ENCODE measurements at regions not wholly inside any gene's neighbourhood (a gene's known extent, or its start where the extent isn't known, plus 50 kb on each side); places are given as distances from the start of the nearest gene placed in this dataset.

- Histone ChIP-seq H3K9ac (ENCODE audit: low read depth, low read length) (no peak overlapping the region), H3K36me3 (ENCODE audit: insufficient read depth, low read length) (no peaks in the 10 kb centered on the region)
Measured at GRCh38 chr10:65355141-65355680, 1570.6 kb upstream of the LRRTM3 start.

GRCh38 chr10:65358565-65358964 is 1567.3 kb upstream of the LRRTM3 start:
- no peaks in the 10 kb centered on the region for H3K36me3 ChIP-seq (ENCODE audit: insufficient read depth, low read length)
- no peaks in the 10 kb centered on the region for H3K4me1 ChIP-seq (ENCODE audit: insufficient read depth, low read length)
- no peak overlapping the region for H3K9ac ChIP-seq (ENCODE audit: low read depth, low read length)
- H3K9me3 ChIP-seq (ENCODE audit: control insufficient read depth, insufficient read depth, low read length) = no peaks in the 10 kb centered on the region

More at GRCh38 chr10:65355141-65355680, 1570.6 kb upstream of the LRRTM3 start:
- Histone ChIP-seq H3K9me3 (ENCODE audit: control insufficient read depth, insufficient read depth, low read length) (no peaks in the 10 kb centered on the region), H3K4me1 (ENCODE audit: insufficient read depth, low read length) (no peaks in the 10 kb centered on the region)

- no peaks in the 10 kb centered on the region for H3K9me3 ChIP-seq (ENCODE audit: control insufficient read depth, insufficient read depth, low read length)
- H3K36me3 ChIP-seq (ENCODE audit: insufficient read depth, low read length) = no peaks in the 10 kb centered on the region
- H3K4me1 ChIP-seq (ENCODE audit: insufficient read depth, low read length) = no peaks in the 10 kb centered on the region
- no peak overlapping the region for H3K9ac ChIP-seq (ENCODE audit: low read depth, low read length)
Measured at GRCh38 chr10:65360497-65360896, 1565.3 kb upstream of the LRRTM3 start.

- Histone ChIP-seq H3K9me3 (ENCODE audit: control insufficient read depth, insufficient read depth, low read length) (no peaks in the 10 kb centered on the region), H3K36me3 (ENCODE audit: insufficient read depth, low read length) (no peaks in the 10 kb centered on the region), H3K4me1 (ENCODE audit: insufficient read depth, low read length) (no peaks in the 10 kb centered on the region), H3K9ac (ENCODE audit: low read depth, low read length) (no peak overlapping the region)
Measured at GRCh38 chr10:65365878-65366277, 1560.0 kb upstream of the LRRTM3 start.

GRCh38 chr10:65367706-65368105 is 1558.1 kb upstream of the LRRTM3 start:
- Histone ChIP-seq H3K9ac (ENCODE audit: low read depth, low read length) (no peak overlapping the region), H3K9me3 (ENCODE audit: control insufficient read depth, insufficient read depth, low read length) (no peaks in the 10 kb centered on the region), H3K36me3 (ENCODE audit: insufficient read depth, low read length) (no peaks in the 10 kb centered on the region), H3K4me1 (ENCODE audit: insufficient read depth, low read length) (no peaks in the 10 kb centered on the region)

DNA sequence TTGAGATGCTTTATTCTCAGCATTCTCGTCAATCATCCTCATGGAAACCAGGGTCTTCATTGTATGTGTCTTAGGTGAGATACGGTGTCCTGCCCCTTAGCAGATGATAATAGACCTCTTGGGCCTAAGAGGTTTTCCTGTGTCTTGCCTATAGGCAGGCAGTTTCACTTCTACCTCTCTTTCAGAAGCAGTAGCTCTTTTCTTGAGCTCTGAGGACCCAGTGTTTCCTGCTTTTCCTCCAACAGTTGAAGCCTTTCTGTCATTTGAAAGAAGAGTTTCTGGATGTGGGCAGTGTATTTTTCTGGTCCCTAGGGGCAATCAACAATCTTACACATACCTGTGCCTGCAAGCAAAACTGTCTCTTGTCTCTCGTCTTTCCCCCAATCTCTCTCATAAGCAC is 1550.3 kb upstream of the LRRTM3 start:
- no peak overlapping the region for H3K9ac ChIP-seq (ENCODE audit: low read depth, low read length)
- no peaks in the 10 kb centered on the region for H3K9me3 ChIP-seq (ENCODE audit: control insufficient read depth, insufficient read depth, low read length)
- H3K4me1 ChIP-seq (ENCODE audit: insufficient read depth, low read length) = 0 out of 2 replicates have a peak, but pooled peaks cover 4% of the 10 kb centered on the region
- H3K36me3 ChIP-seq (ENCODE audit: insufficient read depth, low read length) = no peaks in the 10 kb centered on the region

DNA sequence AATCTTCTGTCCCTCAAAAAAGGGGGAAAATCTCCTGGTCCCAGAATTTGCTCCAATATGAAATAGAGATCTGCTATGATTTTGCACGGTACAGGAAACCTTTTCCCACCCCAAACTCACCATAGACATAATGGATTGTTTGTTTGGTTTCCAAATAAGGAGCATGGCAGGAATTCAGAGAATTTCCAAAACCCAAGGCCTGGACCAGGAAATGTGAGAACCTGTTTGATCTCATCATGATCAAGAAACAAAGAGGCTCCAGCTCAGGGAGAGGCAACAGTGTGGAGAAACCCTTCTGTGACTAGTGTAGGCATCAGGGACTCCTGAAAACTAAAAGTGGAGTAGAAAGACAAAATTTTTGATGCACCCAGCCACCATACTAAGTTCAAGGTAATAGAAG is 1548.1 kb upstream of the LRRTM3 start:
- no peak overlapping the region for H3K9ac ChIP-seq (ENCODE audit: low read depth, low read length)
- no peaks in the 10 kb centered on the region for H3K36me3 ChIP-seq (ENCODE audit: insufficient read depth, low read length)
- H3K9me3 ChIP-seq (ENCODE audit: control insufficient read depth, insufficient read depth, low read length) = no peaks in the 10 kb centered on the region
- 0 out of 2 replicates have a peak, but pooled peaks cover 4% of the 10 kb centered on the region for H3K4me1 ChIP-seq (ENCODE audit: insufficient read depth, low read length)

DNA sequence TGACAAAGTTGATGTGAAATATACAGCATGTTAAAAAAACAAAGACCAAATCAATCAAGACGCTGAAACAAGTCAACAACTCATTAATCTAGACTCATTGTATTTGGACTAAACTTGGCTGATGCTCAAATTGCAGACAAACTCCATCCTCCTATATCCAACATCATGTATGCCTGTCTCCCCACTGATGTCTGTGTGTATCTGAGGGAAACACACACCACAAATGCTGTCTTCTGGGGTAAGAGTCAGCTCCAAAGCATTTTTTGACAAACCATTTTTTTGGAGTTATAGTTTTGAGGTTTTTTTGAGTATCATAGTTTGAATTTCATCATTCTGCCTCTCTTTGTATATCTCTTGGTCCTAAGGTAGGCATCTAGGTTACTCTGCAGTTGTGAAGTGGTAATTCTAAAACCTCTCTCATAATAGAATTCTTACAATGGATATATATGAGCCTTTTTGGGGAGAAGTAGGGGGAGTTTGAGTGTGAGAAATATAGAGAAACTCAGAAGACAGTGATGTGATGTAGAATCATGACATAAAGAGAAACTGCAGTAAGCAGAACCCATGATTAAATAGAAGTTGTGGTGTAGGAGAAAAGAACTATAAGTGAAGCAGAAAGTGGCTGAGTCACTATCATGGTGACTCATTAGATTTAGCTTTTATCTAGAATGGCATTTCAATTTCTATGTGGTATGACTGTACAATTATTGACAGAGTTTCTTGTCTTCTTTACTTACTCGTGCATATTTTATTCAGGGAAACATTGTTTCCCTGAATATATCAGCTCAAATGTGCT is 1531.1 kb upstream of the LRRTM3 start:
- Histone ChIP-seq H3K4me1 (ENCODE audit: insufficient read depth, low read length) (no peaks in the 10 kb centered on the region), H3K9ac (ENCODE audit: low read depth, low read length) (no peak overlapping the region), H3K9me3 (ENCODE audit: control insufficient read depth, insufficient read depth, low read length) (no peaks in the 10 kb centered on the region), H3K36me3 (ENCODE audit: insufficient read depth, low read length) (no peaks in the 10 kb centered on the region)

GRCh38 chr10:65395631-65396030 is 1530.2 kb upstream of the LRRTM3 start:
- Histone ChIP-seq H3K36me3 (ENCODE audit: insufficient read depth, low read length) (no peaks in the 10 kb centered on the region), H3K4me1 (ENCODE audit: insufficient read depth, low read length) (no peaks in the 10 kb centered on the region), H3K9me3 (ENCODE audit: control insufficient read depth, insufficient read depth, low read length) (no peaks in the 10 kb centered on the region), H3K9ac (ENCODE audit: low read depth, low read length) (no peak overlapping the region)

- no peaks in the 10 kb centered on the region for H3K4me1 ChIP-seq (ENCODE audit: insufficient read depth, low read length)
- H3K9ac ChIP-seq (ENCODE audit: low read depth, low read length) = no peak overlapping the region
- H3K36me3 ChIP-seq (ENCODE audit: insufficient read depth, low read length) = no peaks in the 10 kb centered on the region
- H3K9me3 ChIP-seq (ENCODE audit: control insufficient read depth, insufficient read depth, low read length) = no peaks in the 10 kb centered on the region
Measured at GRCh38 chr10:65396997-65397396, 1528.8 kb upstream of the LRRTM3 start.

DNA sequence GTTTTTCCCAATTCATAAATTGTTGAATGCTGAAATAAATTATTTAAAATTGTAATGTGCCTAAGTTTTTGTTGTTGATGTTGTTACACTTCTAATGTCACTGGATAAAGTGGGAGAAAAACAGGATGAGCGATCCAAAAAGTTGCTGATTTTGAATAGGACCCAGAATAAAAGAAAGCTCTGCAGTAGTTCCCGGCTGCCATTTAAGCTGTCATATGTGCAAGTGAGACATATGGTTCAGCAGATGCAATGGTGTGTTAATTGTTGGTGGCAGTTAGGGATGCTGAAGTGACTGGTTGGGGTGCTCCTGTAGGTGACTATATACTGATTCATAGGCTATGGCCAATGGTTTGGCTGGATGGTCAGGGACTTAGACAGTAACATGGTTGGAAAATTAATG is 1517.4 kb upstream of the LRRTM3 start:
- Histone ChIP-seq H3K4me1 (ENCODE audit: insufficient read depth, low read length) (no peaks in the 10 kb centered on the region), H3K9me3 (ENCODE audit: control insufficient read depth, insufficient read depth, low read length) (no peaks in the 10 kb centered on the region), H3K9ac (ENCODE audit: low read depth, low read length) (no peak overlapping the region), H3K36me3 (ENCODE audit: insufficient read depth, low read length) (no peaks in the 10 kb centered on the region)

GRCh38 chr10:65413001-65413400 is 1512.8 kb upstream of the LRRTM3 start:
- no peaks in the 10 kb centered on the region for H3K4me1 ChIP-seq (ENCODE audit: insufficient read depth, low read length)
- H3K36me3 ChIP-seq (ENCODE audit: insufficient read depth, low read length) = no peaks in the 10 kb centered on the region
- H3K9me3 ChIP-seq (ENCODE audit: control insufficient read depth, insufficient read depth, low read length) = peaks cover 7% of the 10 kb centered on the region
- H3K9ac ChIP-seq (ENCODE audit: low read depth, low read length) = no peak overlapping the region

- H3K36me3 ChIP-seq (ENCODE audit: insufficient read depth, low read length) = no peaks in the 10 kb centered on the region
- H3K9me3 ChIP-seq (ENCODE audit: control insufficient read depth, insufficient read depth, low read length) = peaks cover 17% of the 10 kb centered on the region
- H3K9ac ChIP-seq (ENCODE audit: low read depth, low read length) = no peak overlapping the region
- no peaks in the 10 kb centered on the region for H3K4me1 ChIP-seq (ENCODE audit: insufficient read depth, low read length)
Measured at GRCh38 chr10:65415318-65415717, 1510.5 kb upstream of the LRRTM3 start.

GRCh38 chr10:65416094-65416493 is 1509.7 kb upstream of the LRRTM3 start:
- Histone ChIP-seq H3K9me3 (ENCODE audit: control insufficient read depth, insufficient read depth, low read length) (peaks cover 17% of the 10 kb centered on the region), H3K36me3 (ENCODE audit: insufficient read depth, low read length) (no peaks in the 10 kb centered on the region), H3K4me1 (ENCODE audit: insufficient read depth, low read length) (no peaks in the 10 kb centered on the region), H3K9ac (ENCODE audit: low read depth, low read length) (no peak overlapping the region)

DNA sequence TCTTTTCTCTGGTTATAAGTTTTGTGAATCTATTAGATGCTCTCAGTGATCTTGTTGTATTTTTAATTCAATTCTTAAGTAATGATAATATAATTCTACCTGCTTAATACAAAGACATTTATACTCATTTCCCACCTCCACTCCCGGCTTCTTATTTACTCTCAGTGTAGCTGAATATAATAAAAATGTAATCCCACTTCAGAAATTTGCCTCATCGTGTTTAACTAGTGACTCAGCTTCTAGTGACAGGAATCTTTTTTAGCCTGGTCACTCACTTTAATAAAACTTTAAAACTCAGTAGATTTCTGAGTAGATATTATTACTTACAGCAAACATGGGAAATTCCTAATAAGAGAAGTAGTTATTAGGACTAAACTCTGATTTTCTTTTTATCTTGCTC is 1506.2 kb upstream of the LRRTM3 start:
- peaks cover 17% of the 10 kb centered on the region for H3K9me3 ChIP-seq (ENCODE audit: control insufficient read depth, insufficient read depth, low read length)
- no peaks in the 10 kb centered on the region for H3K4me1 ChIP-seq (ENCODE audit: insufficient read depth, low read length)
- no peak overlapping the region for H3K9ac ChIP-seq (ENCODE audit: low read depth, low read length)
- H3K36me3 ChIP-seq (ENCODE audit: insufficient read depth, low read length) = no peaks in the 10 kb centered on the region

Measured in ES-I3 (cell line).